GM18511 (cell line): ENCODE measurements at regions not wholly inside any gene's neighbourhood (a gene's known extent, or its start where the extent isn't known, plus 50 kb on each side); places are given as distances from the start of the nearest gene placed in this dataset.
"Not testable (repeated sequence)": the region's sequence is repeated elsewhere in the genome, so short reads cannot be mapped to it uniquely, and the experiment has no call there.

ENCODE experiments used
- ATAC-seq: cut with Tn5 transposase; IDR thresholded peaks from one replicate; pipeline ENCODE4 v1.9.1; 2021; ENCODE audit warnings: mild to moderate bottlenecking, moderate library complexity; ENCODE audit not compliant: unreplicated experiment

- ATAC-seq = no peak
These were observed 1116.9 kb upstream of the CELF2 start for GRCh38 chr10:9900751-9901150.

GRCh38 chr10:9901971-9902370 is 1115.7 kb upstream of the CELF2 start:
- ATAC-seq = no peak

GRCh38 chr10:9910446-9910845 is 1107.2 kb upstream of the CELF2 start:
- ATAC-seq = no peak

GRCh38 chr10:9911488-9911887 is 1106.2 kb upstream of the CELF2 start:
- no peak for ATAC-seq

- ATAC-seq = no peak
These were observed 1103.7 kb upstream of the CELF2 start for GRCh38 chr10:9913876-9914514.

- no peak for ATAC-seq
These were observed 1096.1 kb upstream of the CELF2 start for GRCh38 chr10:9921544-9921943.

- no peak for ATAC-seq
These were observed 1095.4 kb upstream of the CELF2 start for GRCh38 chr10:9922126-9922870.

GRCh38 chr10:9926003-9926402 is 1091.7 kb upstream of the CELF2 start:
- no peak for ATAC-seq

GRCh38 chr10:9926881-9927280 is 1090.8 kb upstream of the CELF2 start:
- ATAC-seq = no peak

GRCh38 chr10:9939716-9940115 is 1078.0 kb upstream of the CELF2 start:
- no peak for ATAC-seq

- ATAC-seq = no peak
These were observed 1073.0 kb upstream of the CELF2 start for GRCh38 chr10:9944690-9945089.

GRCh38 chr10:9950070-9950469 is 1067.6 kb upstream of the CELF2 start:
- no peak for ATAC-seq

- ATAC-seq = no peak
These were observed 1066.0 kb upstream of the CELF2 start for GRCh38 chr10:9951481-9952257.

- ATAC-seq = no peak
These were observed 1060.3 kb upstream of the CELF2 start for GRCh38 chr10:9957351-9957750.

GRCh38 chr10:9957876-9958275 is 1059.8 kb upstream of the CELF2 start:
- ATAC-seq = not testable (repeated sequence)

GRCh38 chr10:9965341-9965740 is 1052.3 kb upstream of the CELF2 start:
- ATAC-seq = no peak

- ATAC-seq = no peak
These were observed 1030.9 kb upstream of the CELF2 start for GRCh38 chr10:9986786-9987185.

GRCh38 chr10:9987197-9987596 is 1030.5 kb upstream of the CELF2 start:
- ATAC-seq = no peak

- ATAC-seq = no peak
These were observed 1025.0 kb upstream of the CELF2 start for GRCh38 chr10:9992661-9993060.

GRCh38 chr10:9994131-9994530 is 1023.5 kb upstream of the CELF2 start:
- no peak for ATAC-seq

- ATAC-seq = no peak
These were observed 1018.0 kb upstream of the CELF2 start for GRCh38 chr10:9999627-10000026.

GRCh38 chr10:10007957-10008356 is 1009.7 kb upstream of the CELF2 start:
- no peak for ATAC-seq
